DMS114 treated with DMSO at 0.1 percent for 48 hours (cell line): ENCODE measurements at regions not wholly inside any gene's neighbourhood (a gene's known extent, or its start where the extent isn't known, plus 50 kb on each side); places are given as distances from the start of the nearest gene placed in this dataset.

Experiments used
- DNase-seq: peaks from one replicate; lab custom pipeline; 2025; ENCODE audit not compliant: unreplicated experiment; lab: John Stamatoyannopoulos, UW

GRCh38 chr1:25061261-25061995 lies 131.4 kb upstream of the RUNX3 start:
- DNase-seq, result no peak

DNA sequence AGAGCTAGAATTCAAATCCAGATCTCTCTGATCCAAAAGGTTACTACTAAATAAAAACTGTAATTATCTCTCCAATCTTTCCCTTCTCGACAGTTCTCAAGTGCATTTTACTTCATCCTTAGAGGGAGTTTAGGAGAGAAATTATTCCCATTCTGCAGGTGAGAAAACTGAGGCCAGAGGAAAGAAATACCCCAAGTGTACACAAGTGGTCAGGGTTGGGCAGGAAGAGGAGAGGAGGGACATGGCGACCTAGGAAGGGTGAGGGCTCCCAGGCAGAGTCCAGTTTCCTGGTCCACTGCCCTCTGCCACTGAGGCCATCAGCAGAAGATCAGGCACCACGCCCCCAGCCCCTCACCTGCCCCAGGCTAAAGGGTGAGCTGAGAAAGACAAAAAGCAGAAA lies 127.1 kb upstream of the RUNX3 start:
- no peak for DNase-seq

DNA sequence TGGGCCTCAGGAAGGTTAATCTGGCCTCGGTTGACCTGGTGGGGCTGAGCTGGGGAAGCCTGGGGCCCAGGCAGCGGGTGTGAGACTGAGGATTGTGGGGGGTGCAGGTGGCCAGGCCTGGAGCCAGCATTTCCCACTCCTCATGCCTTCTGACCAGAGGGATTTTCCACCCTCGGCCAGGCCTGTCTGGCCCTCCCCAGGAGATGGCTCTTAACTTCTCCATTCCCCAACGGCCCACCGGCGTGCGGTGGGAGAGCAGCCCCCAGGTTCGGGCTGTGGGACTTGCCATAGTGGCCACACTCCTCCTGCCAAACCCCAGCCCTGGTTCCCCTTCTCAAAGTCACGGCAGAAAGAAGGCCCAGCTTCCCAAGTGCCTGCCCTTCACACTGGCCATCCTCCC lies 126.5 kb upstream of the RUNX3 start:
- no peak for DNase-seq

- no peak for DNase-seq
Measured at GRCh38 chr1:25055961-25056360, 125.9 kb upstream of the RUNX3 start.

DNA sequence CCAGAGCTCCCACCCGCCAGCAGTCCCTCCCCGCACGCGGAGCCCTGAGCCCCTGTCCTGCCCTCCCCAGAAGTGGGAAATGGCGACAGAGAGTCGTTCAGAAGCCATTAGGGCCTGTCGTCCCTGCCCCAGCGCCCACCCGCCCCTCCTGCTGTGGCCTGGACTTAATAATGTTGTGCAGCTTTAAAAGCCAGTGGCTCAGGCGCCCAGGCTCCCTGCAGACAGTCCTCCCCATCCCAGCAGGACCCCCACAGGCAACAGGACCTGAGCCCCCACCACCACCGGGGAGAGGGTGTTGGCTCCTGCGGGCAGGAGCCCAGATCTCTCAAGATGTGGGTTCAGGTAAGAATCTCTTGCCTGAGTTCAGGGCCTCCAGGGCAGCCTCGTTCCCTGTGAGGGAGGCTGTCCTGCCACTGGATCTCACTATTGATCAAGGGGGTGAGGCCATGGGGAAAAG lies 125.3 kb upstream of the RUNX3 start:
- no peak for DNase-seq

DNA sequence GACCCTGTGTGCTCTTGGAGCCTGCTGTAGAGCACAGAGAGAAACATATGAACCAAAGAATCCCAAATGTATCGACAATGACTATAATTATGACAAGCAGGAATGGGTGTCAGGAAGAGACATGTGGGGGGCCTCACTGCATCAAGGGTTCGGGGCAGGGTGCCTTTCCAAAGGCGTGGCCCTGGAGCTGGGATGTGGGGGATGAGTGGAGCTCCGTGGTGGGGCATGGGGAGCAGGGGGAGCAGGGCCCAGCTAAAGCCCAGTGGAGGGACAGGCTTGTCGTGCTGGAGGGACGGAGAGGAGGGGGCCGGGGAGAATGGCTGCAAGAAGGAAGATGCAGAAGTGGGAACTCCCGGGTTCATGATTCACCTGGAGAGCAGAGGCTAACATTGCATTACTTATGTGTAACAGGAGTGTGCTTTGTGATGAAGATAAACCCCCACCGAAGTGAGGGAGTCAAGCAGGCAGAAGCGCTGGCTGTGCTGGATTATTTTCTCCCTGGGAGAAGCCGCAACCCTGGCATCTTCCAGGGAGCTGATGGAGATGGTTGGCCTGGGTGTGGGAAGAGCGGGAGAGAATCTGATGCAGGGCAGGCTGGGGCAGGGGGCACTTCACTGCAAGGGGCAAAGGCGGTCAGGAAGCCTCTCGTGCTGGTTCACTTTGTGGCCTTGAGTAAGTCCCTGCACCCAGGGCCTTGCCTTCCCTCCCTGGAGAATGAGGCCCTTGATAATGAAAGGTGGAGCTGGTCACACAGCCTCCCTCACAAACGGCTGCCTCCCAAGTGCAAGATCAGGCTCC lies 124.6 kb upstream of the RUNX3 start:
- DNase-seq, result no peak

DNA sequence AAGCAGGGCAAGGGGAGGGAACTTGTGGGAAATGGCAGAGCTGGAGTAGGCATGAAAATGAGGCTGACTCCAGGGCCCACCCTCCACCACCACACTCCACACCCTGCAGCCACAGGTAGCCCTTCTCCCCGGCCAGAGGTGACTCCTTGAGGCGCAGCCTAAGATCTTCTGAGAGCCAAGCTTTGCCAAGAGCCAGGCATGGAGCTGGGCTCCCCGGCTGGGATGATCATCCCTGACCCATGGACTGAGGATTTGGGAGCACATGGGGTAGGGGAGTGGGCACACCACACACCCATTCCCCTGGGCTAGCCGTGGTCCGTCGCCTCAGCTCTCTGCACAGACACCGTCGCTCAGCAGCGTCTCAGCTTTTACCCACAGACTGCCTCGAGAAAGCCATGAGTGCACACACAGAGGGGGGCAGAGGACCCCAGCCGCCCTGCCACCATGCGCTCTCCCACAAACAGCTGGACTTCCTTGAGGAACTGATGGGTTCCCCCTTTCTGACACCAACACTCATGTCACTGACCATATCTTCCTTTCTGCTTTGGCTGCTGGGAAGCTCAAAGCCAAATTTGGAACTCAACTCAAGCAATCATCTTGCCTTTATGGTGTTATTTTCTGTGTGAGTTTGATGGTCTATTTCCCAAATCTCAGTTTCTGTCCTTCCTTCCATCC lies 123.6 kb upstream of the RUNX3 start:
- DNase-seq, result no peak

GRCh38 chr1:25051906-25052305 lies 121.8 kb upstream of the RUNX3 start:
- no peak for DNase-seq

DNA sequence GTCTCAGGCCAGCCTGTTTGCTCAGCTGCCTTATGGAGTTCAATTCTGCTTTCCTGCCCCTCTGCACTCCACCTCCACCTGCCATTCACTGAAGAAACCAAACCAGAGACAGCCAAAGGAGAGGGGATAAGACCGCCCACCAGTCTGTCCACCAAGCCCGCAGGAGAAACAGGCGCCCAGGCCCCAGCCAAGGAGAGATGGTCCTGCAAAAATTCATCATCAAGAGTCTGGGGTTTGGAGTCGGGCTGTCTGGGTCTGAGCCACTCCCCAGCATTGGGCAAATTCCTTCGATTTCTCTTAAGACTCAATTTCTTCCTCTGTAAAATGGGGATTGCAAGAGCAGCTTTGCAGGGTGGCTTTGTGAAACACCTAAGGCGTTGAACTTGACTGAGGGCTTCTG lies 121.4 kb upstream of the RUNX3 start:
- DNase-seq, result no peak

DNA sequence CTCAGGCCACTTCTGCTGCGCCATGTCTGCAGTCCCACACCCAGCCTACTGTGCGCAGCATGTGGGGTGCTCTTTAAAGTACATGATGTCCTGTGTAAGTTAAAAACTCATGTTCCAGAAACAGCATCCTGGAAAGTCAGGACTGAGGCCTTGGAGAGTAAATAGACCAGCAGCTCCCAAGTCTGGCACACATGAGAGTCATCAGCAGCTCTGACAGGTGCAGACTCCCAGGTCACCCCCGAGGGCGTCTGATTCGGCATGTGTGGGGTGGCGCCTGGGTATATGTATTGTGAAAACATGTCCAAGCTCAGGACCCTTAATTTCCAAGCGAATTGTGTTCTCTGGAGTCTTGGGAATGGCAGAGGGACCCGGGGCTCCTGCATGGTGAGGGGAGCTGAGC lies 120.1 kb upstream of the RUNX3 start:
- DNase-seq, result no peak

DNA sequence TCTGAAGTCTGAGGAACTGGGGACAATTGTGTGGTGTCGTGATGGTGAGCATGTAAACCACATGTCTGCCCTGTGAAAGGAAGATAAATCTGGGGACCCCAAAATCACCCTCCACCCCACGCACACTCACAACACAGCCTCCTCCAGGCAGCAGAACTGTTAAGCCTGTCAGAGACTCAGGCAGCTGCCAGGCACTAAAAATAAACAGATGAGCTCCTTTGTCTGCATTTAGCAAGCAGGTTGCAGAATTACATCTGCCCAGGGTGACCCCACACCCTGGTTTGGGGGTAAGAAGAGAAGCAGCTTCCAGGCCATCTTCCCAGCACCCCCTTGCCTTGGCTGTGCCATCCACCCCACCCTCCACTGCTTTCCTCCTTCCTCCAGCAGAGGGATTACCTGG lies 119.1 kb upstream of the RUNX3 start:
- DNase-seq, result no peak

GRCh38 chr1:25048728-25049127 lies 118.7 kb upstream of the RUNX3 start:
- DNase-seq, result no peak

- DNase-seq, result no peak
Measured at GRCh38 chr1:25047506-25048240, 117.6 kb upstream of the RUNX3 start.

DNA sequence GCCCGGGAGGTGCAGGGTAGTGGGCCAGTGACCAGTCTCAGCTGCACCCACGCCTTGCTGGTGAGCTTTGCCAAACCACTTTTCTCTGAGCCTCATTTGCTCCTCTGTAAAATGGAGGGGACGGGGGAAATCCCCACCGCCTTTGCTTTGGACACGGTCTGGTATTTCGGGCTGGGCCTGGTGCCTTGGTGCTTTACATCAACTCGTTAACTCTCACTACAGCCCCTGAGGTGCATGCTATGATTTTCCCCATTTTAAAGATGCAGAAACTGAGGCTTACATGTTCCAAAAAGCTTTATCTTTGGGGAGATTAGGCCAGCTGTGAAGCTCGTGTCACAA lies 116.1 kb upstream of the RUNX3 start:
- DNase-seq, result no peak

- DNase-seq, result no peak
Measured at GRCh38 chr1:25045480-25046193, 115.6 kb upstream of the RUNX3 start.

GRCh38 chr1:25043228-25043580 lies 113.1 kb upstream of the RUNX3 start:
- DNase-seq, result no peak

DNA sequence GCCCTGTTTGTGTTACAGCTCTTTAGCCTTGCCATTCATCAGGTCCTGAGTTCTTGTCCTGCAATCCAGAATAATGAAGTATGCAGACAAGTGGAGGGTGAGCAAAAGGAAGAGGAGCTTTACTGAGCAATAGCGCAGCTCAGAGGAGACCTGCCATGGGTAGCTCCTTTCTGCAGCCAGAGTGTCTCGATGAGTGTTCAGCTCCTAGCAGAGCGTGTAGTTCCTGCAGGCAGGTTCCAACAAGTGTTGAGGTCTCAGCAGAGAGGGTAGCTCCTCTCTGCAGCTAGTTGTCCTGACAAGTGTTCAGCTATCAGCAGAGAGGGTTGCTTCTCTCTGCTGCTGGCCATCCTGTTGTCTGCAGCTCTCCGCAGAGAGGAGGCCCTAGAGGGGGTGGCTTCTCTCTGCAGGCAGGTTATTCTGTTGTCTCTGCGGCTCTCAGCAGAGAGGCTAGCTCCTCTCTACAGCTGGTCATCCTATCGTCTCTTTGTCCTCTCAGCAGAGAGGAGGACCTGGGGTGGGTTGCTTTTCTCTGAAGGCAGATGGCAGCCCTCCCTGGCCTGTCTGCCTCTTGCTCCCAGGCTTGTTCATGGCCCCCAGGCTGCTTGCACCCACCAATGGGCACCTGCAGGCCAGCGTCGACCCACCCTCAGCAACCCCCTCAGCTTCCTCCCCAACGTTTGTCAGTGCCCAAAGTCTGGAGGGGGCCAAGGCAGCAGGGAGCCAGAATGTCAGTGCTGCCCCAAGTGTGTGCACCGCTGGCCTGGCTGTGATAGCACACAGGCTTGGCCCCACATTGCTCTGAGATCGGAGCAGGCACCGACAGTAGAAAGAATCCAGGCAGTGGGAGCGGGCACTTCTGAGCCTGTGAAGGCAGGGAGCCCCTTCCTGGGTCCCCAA lies 112.5 kb upstream of the RUNX3 start:
- no peak for DNase-seq

- no peak for DNase-seq
Measured at GRCh38 chr1:25041916-25042315, 111.8 kb upstream of the RUNX3 start.

- DNase-seq, result no peak
Measured at GRCh38 chr1:25040122-25040685, 110.1 kb upstream of the RUNX3 start.

DNA sequence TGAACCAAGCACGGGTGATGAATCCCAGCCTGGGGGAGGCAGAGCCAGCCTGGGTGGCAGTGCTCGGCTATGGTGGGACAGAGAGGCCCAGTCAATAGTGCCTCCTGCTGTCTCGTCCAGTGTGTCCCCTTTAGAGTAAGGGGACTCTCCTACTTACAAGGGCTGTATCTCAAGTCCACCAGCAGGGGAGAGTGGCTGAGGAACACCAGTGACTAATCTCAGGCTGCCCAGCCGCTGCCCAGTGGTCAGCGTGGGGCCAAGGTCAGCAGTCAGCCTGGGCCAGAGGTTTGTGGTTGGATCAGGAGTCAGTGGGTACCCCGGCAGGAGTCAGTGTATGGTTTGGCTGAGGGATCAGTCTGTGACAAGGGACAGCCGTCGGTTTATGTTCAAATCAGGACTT lies 109.2 kb upstream of the RUNX3 start:
- no peak for DNase-seq
